Neural cell (in vitro differentiated cells): ENCODE measurements at regions not wholly inside any gene's neighbourhood (a gene's known extent, or its start where the extent isn't known, plus 50 kb on each side); places are given as distances from the start of the nearest gene placed in this dataset.

ENCODE experiments used
- H2AFZ ChIP-seq: fragments of 200-600, 300-800 bp; sonication (generic), shearing (Covaris generic); 2 replicates; pipeline ENCODE4 v1.6.0; 2014; ENCODE audit warnings: low read depth, mild to moderate bottlenecking, antibody characterized with exemption, low read length, moderate library complexity
- H3F3A ChIP-seq: fragments of 200-600 bp; shearing (Covaris generic); 2 replicates; pipeline ENCODE4 v1.6.1; 2016; ENCODE audit warnings: mild to moderate bottlenecking, moderate library complexity, mixed read lengths, antibody characterized with exemption, low read length; ENCODE audit not compliant: insufficient read depth, poor library complexity, severe bottlenecking
- H3K27ac ChIP-seq: fragments of 200-600, 300-800 bp; sonication (generic), shearing (Covaris generic); 2 replicates; pipeline ENCODE4 v1.5.1; 2014; ENCODE audit warnings: mild to moderate bottlenecking, low read length, moderate library complexity
- H3K27me3 ChIP-seq: fragments of 300-800, 200-600 bp; sonication (generic), shearing (Covaris generic); 2 replicates; pipeline ENCODE4 v1.6.0; 2014; ENCODE audit warnings: mild to moderate bottlenecking, low read depth, low read length, moderate library complexity; ENCODE audit not compliant: insufficient read depth
- H3K36me3 ChIP-seq: fragments of 300-800, 200-600 bp; sonication (generic), shearing (Covaris generic); 2 replicates; pipeline ENCODE4 v1.5.1; 2014; ENCODE audit warnings: mild to moderate bottlenecking, antibody characterized with exemption, low read length, moderate library complexity; ENCODE audit not compliant: insufficient read depth
- H3K4me2 ChIP-seq: fragments of 300-800, 200-600 bp; sonication (generic), shearing (Covaris generic); 2 replicates; pipeline ENCODE4 v1.6.0; 2014; ENCODE audit warnings: mild to moderate bottlenecking, low read length
- H3K4me3 ChIP-seq: fragments of 300-800, 200-600 bp; sonication (generic), shearing (Covaris generic); 2 replicates; pipeline ENCODE4 v1.5.1; 2014; ENCODE audit warnings: mild to moderate bottlenecking, low read length, moderate library complexity
- H3K79me2 ChIP-seq: fragments of 200-600 bp; shearing (Covaris generic); replicated peaks from 2 replicates; pipeline ENCODE4 v1.6.0; 2014; ENCODE audit warnings: mild to moderate bottlenecking, low read length, moderate library complexity; ENCODE audit not compliant: insufficient read depth
- H3K9ac ChIP-seq: fragments of 300-800, 200-600 bp; sonication (generic), shearing (Covaris generic); 2 replicates; pipeline ENCODE4 v1.6.1; 2016; ENCODE audit warnings: mild to moderate bottlenecking, low read length, mixed read lengths
- H3K9me2 ChIP-seq: fragments of 200-600 bp; shearing (Covaris generic); 2 replicates; pipeline ENCODE4 v1.6.1; 2016; ENCODE audit warnings: mild to moderate bottlenecking, low read length, mixed read lengths; ENCODE audit not compliant: insufficient read depth
- H3K9me3 ChIP-seq: fragments of 200-600, 300-800 bp; sonication (generic), shearing (Covaris generic); 2 replicates; pipeline ENCODE4 v1.6.1; 2016; ENCODE audit warnings: mild to moderate bottlenecking, mixed run types, low read length, moderate library complexity, mixed read lengths
- H4K20me1 ChIP-seq: fragments of 200-600 bp; shearing (Covaris generic); 2 replicates; pipeline ENCODE4 v1.6.1; 2016; ENCODE audit warnings: mild to moderate bottlenecking, mixed run types; ENCODE audit not compliant: insufficient read depth
- CTCF ChIP-seq: fragments of 450-650 bp; IDR thresholded peaks from 2 replicates; pipeline ENCODE4 v1.5.1; 2014; ENCODE audit warnings: antibody characterized with exemption, mild to moderate bottlenecking, moderate library complexity; ENCODE audit not compliant: poor library complexity, severe bottlenecking
- EP300 ChIP-seq: fragments of 450-650 bp; conservative IDR thresholded peaks from 2 replicates; pipeline ENCODE4 v1.6.1; 2014; ENCODE audit warnings: antibody characterized with exemption, mild to moderate bottlenecking, moderate library complexity; ENCODE audit not compliant: poor library complexity, severe bottlenecking
- EZH2 ChIP-seq: fragments of 200-600, 300-800 bp; shearing (Covaris generic), sonication (generic); IDR thresholded peaks from 2 replicates; pipeline ENCODE4 v1.6.1; 2014; ENCODE audit warnings: antibody characterized with exemption, low read length, borderline replicate concordance, mild to moderate bottlenecking; ENCODE audit not compliant: insufficient read depth, poor library complexity, severe bottlenecking
- MXI1 ChIP-seq: fragments of 450-650 bp; conservative IDR thresholded peaks from 2 replicates; pipeline ENCODE4 v1.6.1; 2014; ENCODE audit warnings: antibody characterized with exemption, mild to moderate bottlenecking; ENCODE audit not compliant: poor library complexity, severe bottlenecking
- POLR2AphosphoS5 ChIP-seq: IDR thresholded peaks from 2 replicates; pipeline ENCODE4 v1.6.1; 2012
- RAD21 ChIP-seq: fragments of 450-650 bp; conservative IDR thresholded peaks from 2 replicates; pipeline ENCODE4 v1.6.1; 2014; ENCODE audit warnings: antibody characterized with exemption, mild to moderate bottlenecking, moderate library complexity
- REST ChIP-seq: IDR thresholded peaks from 2 replicates; pipeline ENCODE4 v1.6.1; 2012; ENCODE audit warnings: borderline replicate concordance
- SMC3 ChIP-seq: fragments of 450-650 bp; conservative IDR thresholded peaks from 2 replicates; pipeline ENCODE4 v1.6.1; 2014; ENCODE audit warnings: antibody characterized with exemption, mild to moderate bottlenecking, moderate library complexity; ENCODE audit not compliant: poor library complexity
- TAF1 ChIP-seq: IDR thresholded peaks from 2 replicates; pipeline ENCODE4 v1.6.1; 2012; ENCODE audit warnings: low read depth

GRCh38 chr4:121233982-121234381, 69.9 kb upstream of the TNIP3 start:
- H3K4me3 ChIP-seq = no peak overlapping the region
- no peak overlapping the region for H2AFZ ChIP-seq
- H3K9ac ChIP-seq = no peak overlapping the region
- H3F3A ChIP-seq = no peaks in the 10 kb centered on the region
- H3K4me2 ChIP-seq = no peak overlapping the region
- H4K20me1 ChIP-seq = no peaks in the 10 kb centered on the region
- H3K27ac ChIP-seq = no peak overlapping the region
- no peaks in the 10 kb centered on the region for H3K9me3 ChIP-seq
- TF ChIP-seq SMC3 = no peak
- no peak for TF ChIP-seq MXI1
- no peak for TF ChIP-seq TAF1
- no peaks in the 10 kb centered on the region for H3K9me2 ChIP-seq
- H3K27me3 ChIP-seq = no peaks in the 10 kb centered on the region
- no peaks in the 10 kb centered on the region for H3K79me2 ChIP-seq
- H3K36me3 ChIP-seq = no peaks in the 10 kb centered on the region

- Histone ChIP-seq H3F3A (no peaks in the 10 kb centered on the region), H3K79me2 (no peaks in the 10 kb centered on the region), H3K9me3 (no peaks in the 10 kb centered on the region), H3K27me3 (no peaks in the 10 kb centered on the region), H3K4me3 (no peak overlapping the region), H3K9ac (no peak overlapping the region), H3K36me3 (no peaks in the 10 kb centered on the region), H4K20me1 (no peaks in the 10 kb centered on the region), H3K4me2 (no peak overlapping the region), H3K9me2 (no peaks in the 10 kb centered on the region), H2AFZ (no peak overlapping the region), H3K27ac (no peak overlapping the region)
- TF ChIP-seq EZH2 (no peak), SMC3 (no peak), CTCF (no peak), RAD21 (no peak), REST (no peak), MXI1 (no peak), EP300 (no peak), POLR2AphosphoS5 (no peak), TAF1 (no peak)
Measured at GRCh38 chr4:121229993-121230392, 65.9 kb upstream of the TNIP3 start.

- Histone ChIP-seq H4K20me1 (no peaks in the 10 kb centered on the region), H3K9me3 (no peaks in the 10 kb centered on the region), H3K27me3 (no peaks in the 10 kb centered on the region)
Measured at GRCh38 chr4:121228848-121229247, 64.7 kb upstream of the TNIP3 start.

More at GRCh38 chr4:121228848-121229247, 64.7 kb upstream of the TNIP3 start:
- Histone ChIP-seq H3K27ac (no peak overlapping the region), H3K4me2 (no peak overlapping the region), H3K36me3 (no peaks in the 10 kb centered on the region), H3K79me2 (no peaks in the 10 kb centered on the region), H3K4me3 (no peak overlapping the region), H3F3A (no peaks in the 10 kb centered on the region), H3K9ac (no peak overlapping the region), H3K9me2 (no peaks in the 10 kb centered on the region), H2AFZ (no peak overlapping the region)
- no peak for TF ChIP-seq TAF1
- no peak for TF ChIP-seq MXI1
- no peak for TF ChIP-seq EP300
- TF ChIP-seq SMC3 = no peak
- TF ChIP-seq RAD21 = no peak
- no peak for TF ChIP-seq CTCF
- TF ChIP-seq REST = no peak
- no peak for TF ChIP-seq EZH2
- no peak for TF ChIP-seq POLR2AphosphoS5
